ENCODE measurements at regions not wholly inside any gene's neighbourhood (a gene's known extent, or its start where the extent isn't known, plus 50 kb on each side); places are given as distances from the start of the nearest gene placed in this dataset.

GRCh38 chr6:17047889-17048288 lies 54.0 kb upstream of the STMND1 start:
- no peak for DNase-seq

DNA sequence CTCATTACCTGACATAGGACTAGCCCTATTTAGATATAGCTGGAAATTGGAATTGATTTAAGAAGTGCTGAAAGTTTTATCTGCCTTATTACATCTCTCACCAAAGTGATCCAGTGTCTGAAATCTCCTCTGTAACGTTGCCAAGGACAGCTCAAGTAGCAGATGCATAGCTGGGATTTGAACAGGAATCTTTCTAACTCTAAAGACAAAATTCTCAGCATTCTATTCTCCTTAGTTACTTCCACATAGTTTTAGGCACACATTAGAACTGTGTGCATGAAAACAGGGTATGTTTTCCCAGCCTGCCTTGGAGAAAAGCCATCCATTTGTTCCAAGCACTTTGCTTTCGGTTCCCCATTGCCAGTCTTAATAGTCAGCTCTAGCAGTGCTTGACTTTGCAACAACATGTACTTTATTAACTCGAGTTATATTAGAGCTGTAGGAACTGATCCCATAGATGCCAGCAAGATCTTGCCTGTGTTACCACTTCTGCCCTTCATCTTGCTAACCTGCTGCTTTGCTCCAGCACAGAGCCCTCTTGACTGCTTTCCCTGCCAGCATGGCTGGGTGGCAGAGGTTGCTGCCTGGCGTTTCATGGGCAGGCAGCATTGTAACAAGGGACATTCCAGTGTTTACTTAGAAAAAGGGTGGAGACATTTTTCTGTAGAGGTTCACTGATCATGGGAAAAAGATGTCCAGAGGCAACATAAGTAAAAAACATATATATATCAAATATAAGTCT lies 56.1 kb upstream of the STMND1 start:
- DNase-seq: peak in 11 of 58 donors; percentile 0 to 35 (median 19)

GRCh38 chr6:17043148-17043522 lies 58.7 kb upstream of the STMND1 start:
- no peak for DNase-seq

DNA sequence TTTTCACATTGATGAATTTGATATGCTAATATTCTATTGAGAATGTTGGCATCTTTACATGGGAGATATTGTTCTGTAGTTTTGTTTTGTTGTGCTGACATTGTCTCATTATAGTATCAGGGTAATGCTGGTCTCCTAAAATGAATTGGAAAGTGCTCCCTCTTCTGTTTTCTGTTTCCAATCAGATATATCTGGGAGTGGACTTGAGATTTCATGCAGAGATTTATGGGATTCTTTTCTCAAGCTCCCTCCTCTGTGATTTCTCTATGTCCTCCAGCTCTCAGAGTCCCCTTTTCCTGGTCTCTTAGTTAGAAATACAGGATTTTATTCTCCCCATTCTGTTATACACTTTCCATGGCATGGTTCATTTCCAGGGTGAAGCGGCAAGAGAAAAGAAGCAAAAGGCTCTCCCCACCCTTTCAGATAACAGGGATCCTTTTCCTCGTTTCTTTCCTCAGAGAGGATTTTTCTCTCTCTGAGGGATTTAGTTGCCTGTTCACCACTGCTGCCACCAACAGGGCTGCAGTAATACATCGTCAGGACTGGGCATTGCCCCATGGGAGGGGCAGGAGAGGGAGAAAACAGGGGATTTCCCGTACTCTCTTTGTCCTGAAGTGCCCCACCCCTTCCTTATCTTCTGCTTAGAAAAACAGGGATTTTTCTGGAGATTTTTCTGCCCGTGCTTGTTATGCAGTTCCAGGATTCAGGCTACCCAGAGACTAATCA lies 59.3 kb upstream of the STMND1 start:
- DNase-seq: peak in 43 of 58 donors; percentile 4 to 68 (median 28)

DNA sequence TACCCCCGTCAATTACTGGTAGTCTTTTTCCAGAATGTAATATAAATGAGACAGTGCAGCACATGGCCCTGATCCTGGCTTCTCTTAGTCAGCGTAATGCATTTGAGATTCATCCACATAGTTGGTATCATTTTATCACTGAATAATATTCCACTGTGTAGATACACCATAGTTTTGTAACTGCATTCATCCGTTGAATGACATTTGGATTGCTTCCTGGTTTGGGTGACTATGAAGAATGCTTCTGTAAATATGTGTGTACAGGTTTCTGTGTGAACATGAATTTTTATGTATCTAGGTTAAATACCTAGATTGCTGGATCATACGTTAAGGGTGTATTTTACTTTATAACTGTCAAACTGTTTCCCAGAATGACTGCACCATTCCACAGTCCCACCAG lies 62.6 kb upstream of the STMND1 start:
- DNase-seq: no peak

- DNase-seq: no peak
These were observed 63.5 kb upstream of the STMND1 start for GRCh38 chr6:17038316-17038715.

DNA sequence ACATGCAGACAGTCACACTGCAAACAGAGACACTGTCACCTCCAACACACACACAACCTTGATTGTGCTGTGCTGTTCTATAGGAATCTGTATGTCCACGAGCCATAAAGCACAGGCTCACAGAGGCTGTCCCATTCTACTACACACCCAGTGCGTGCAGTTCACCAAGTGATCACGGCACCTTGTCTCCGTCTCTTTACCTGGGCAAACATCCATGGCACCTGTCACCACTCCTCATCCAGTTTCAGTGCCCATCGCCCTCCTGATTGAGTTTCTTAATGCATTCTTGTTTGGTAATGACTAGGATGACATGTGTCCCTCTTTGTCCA lies 65.8 kb upstream of the STMND1 start:
- DNase-seq: no peak

GRCh38 chr6:17035257-17036064 lies 66.4 kb upstream of the STMND1 start:
- DNase-seq: peak in 1 of 58 donors; percentile 10

DNA sequence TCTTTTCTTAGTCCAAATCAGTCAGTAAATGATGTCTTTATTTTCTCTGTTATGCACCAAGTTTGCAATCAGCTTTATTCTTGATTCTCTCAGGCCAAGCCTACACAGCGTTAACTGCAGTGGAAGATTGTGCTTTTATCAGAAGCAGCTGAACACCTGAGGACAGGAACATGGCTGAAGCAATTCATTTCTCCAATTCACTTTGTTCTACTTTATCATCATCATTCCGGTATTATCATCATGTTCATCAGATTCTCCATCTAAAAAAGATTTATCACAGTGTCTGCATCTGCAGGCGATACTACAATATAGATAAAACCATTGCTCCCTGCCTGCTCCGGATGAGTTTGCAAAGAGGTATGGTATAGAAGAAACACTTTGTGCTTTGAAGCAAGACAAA lies 68.1 kb upstream of the STMND1 start:
- DNase-seq: no peak

- peak in 49 of 58 donors; percentile 5 to 86 (median 48) for DNase-seq
These were observed 68.7 kb upstream of the STMND1 start for GRCh38 chr6:17032988-17033634.

GRCh38 chr6:17032590-17032987 lies 69.3 kb upstream of the STMND1 start:
- DNase-seq: no peak

- DNase-seq: peak in 47 of 58 donors; percentile 10 to 73 (median 41)
These were observed 69.9 kb upstream of the STMND1 start for GRCh38 chr6:17031961-17032360.

- DNase-seq: no peak
These were observed 74.4 kb upstream of the STMND1 start for GRCh38 chr6:17027441-17027840.

DNA sequence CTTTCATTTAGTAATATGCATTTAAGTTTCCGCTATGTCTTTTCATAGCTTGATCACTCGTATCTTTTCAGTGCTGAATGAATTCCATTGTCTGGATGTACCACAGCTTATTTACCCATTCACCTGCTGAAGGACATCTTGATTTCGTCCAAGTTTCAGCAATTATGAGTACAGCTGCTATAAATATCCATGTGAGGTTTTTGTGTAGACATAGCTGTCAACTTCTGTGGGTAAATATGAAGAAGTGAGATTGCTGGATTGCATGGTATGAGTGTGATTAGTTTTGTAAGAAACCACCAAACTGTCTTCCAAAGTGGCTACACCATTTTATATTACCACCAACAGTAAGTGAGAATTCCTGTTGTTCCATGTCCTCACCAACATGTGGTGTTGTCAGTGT lies 79.2 kb upstream of the STMND1 start:
- DNase-seq: no peak

- DNase-seq: no peak
These were observed 80.3 kb upstream of the STMND1 start for GRCh38 chr6:17021539-17021889.

- no peak for DNase-seq
These were observed 80.8 kb upstream of the STMND1 start for GRCh38 chr6:17020889-17021538.

DNA sequence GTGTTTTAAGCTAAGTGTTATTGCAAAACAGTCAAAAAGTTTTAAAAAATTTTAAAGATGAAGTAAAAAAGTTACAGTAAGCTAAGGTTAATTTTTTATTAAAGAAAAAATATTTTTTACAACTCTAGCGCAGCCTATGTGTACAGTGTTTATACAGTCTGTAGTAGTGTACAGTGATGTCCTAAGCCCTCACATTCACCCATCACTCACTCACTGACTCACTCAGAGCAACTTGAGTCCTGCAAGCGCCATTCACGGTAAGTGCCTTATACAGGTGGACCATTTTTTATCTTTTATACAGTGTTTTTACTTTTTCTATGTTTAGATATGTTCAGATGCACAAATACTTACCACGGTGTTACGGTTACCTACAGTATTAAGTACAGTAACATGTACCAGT lies 83.4 kb upstream of the STMND1 start:
- no peak for DNase-seq

DNA sequence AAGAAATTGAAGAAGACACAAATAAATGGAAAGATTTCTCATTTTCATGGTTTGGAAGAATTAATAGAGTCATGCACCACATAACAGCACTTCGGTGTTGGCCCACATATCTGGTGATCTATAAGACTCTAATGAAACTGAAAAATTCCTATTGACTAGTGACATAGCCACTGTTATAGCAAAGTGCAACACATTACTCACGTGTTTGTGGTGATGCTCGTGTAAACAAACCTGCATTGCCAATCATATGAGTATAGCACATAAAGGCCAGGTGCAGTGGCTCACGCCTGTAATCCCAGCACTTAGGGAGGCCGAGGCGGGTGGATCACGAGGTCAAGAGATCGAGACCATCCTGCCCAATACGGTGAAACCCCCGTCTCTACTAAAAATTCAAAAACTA lies 84.4 kb upstream of the STMND1 start:
- DNase-seq: no peak

- peak in 2 of 58 donors; percentile 3 to 8 for DNase-seq
These were observed 86.1 kb upstream of the STMND1 start for GRCh38 chr6:17015551-17016381.

GRCh38 chr6:17015144-17015543 lies 86.7 kb upstream of the STMND1 start:
- no peak for DNase-seq
